ENCODE measurements at regions not wholly inside any gene's neighbourhood (a gene's known extent, or its start where the extent isn't known, plus 50 kb on each side); places are given as distances from the start of the nearest gene placed in this dataset.

GRCh38 chr5:56291661-56292374 is 58.7 kb upstream of the ANKRD55 start:
- H3K4me3 ChIP-seq = no peak overlapping the region
- H3K36me3 ChIP-seq = no peaks in the 10 kb centered on the region
- ATAC-seq (ENCODE audit: insufficient number of reproducible peaks, low FRiP score, low read depth) (no peak), DNase-seq (ENCODE audit: low spot score) (no peak)
- H3K27me3 ChIP-seq (replicated peaks; ENCODE audit: insufficient read depth) = no peaks in the 10 kb centered on the region
- H3K4me1 ChIP-seq (ENCODE audit: control insufficient read depth in 1 of 2, low read depth in 2 of 2) = no peaks in the 10 kb centered on the region
- H3K9me3 ChIP-seq = no peaks in the 10 kb centered on the region
- no peak overlapping the region for H3K27ac ChIP-seq
- TF ChIP-seq CTCF (IDR thresholded peaks at IDR 0.05) = no peak

- ATAC-seq (ENCODE audit: insufficient number of reproducible peaks, low FRiP score, low read depth) (no peak), DNase-seq (ENCODE audit: low spot score) (no peak)
- Histone ChIP-seq H3K4me1 (ENCODE audit: control insufficient read depth in 1 of 2, low read depth in 2 of 2) (no peaks in the 10 kb centered on the region), H3K9me3 (no peaks in the 10 kb centered on the region), H3K27me3 (replicated peaks; ENCODE audit: insufficient read depth) (no peaks in the 10 kb centered on the region), H3K27ac (no peak overlapping the region), H3K4me3 (no peak overlapping the region), H3K36me3 (no peaks in the 10 kb centered on the region)
- no peak for TF ChIP-seq CTCF (IDR thresholded peaks at IDR 0.05)
Observed at GRCh38 chr5:56291079-56291643, 58.0 kb upstream of the ANKRD55 start.

- Histone ChIP-seq H3K36me3 (no peaks in the 10 kb centered on the region), H3K27me3 (replicated peaks; ENCODE audit: insufficient read depth) (no peaks in the 10 kb centered on the region), H3K4me3 (no peak overlapping the region), H3K27ac (no peak overlapping the region), H3K9me3 (no peaks in the 10 kb centered on the region), H3K4me1 (ENCODE audit: control insufficient read depth in 1 of 2, low read depth in 2 of 2) (no peaks in the 10 kb centered on the region)
- TF ChIP-seq CTCF (IDR thresholded peaks at IDR 0.05) = no peak
- DNase-seq (ENCODE audit: low spot score) (no peak), ATAC-seq (ENCODE audit: insufficient number of reproducible peaks, low FRiP score, low read depth) (no peak)
Observed at GRCh38 chr5:56290378-56291078, 57.4 kb upstream of the ANKRD55 start.

GRCh38 chr5:56289602-56289987 is 56.5 kb upstream of the ANKRD55 start:
- H3K4me3 ChIP-seq = no peak overlapping the region
- H3K4me1 ChIP-seq (ENCODE audit: control insufficient read depth in 1 of 2, low read depth in 2 of 2) = no peaks in the 10 kb centered on the region
- no peaks in the 10 kb centered on the region for H3K36me3 ChIP-seq
- no peak for TF ChIP-seq CTCF (IDR thresholded peaks at IDR 0.05)
- H3K27me3 ChIP-seq (replicated peaks; ENCODE audit: insufficient read depth) = no peaks in the 10 kb centered on the region
- no peak for ATAC-seq (ENCODE audit: insufficient number of reproducible peaks, low FRiP score, low read depth)
- no peak for DNase-seq (ENCODE audit: low spot score)
- H3K27ac ChIP-seq = no peak overlapping the region
- H3K9me3 ChIP-seq = no peaks in the 10 kb centered on the region

- no peak for ATAC-seq (ENCODE audit: insufficient number of reproducible peaks, low FRiP score, low read depth)
- H3K36me3 ChIP-seq = no peaks in the 10 kb centered on the region
- H3K9me3 ChIP-seq = no peaks in the 10 kb centered on the region
- no peaks in the 10 kb centered on the region for H3K27me3 ChIP-seq (replicated peaks; ENCODE audit: insufficient read depth)
- no peak for DNase-seq (ENCODE audit: low spot score)
- H3K27ac ChIP-seq = no peak overlapping the region
- TF ChIP-seq CTCF (IDR thresholded peaks at IDR 0.05) = no peak
- no peaks in the 10 kb centered on the region for H3K4me1 ChIP-seq (ENCODE audit: control insufficient read depth in 1 of 2, low read depth in 2 of 2)
- H3K4me3 ChIP-seq = no peak overlapping the region
Observed at GRCh38 chr5:56288873-56289601, 55.9 kb upstream of the ANKRD55 start.

Measured in thoracic aorta (tissue), 2 donors.